ENCODE measurements at regions not wholly inside any gene's neighbourhood (a gene's known extent, or its start where the extent isn't known, plus 50 kb on each side); places are given as distances from the start of the nearest gene placed in this dataset.

GRCh38 chr3:10555263-10555662 lies 49.9 kb upstream of the ATP2B2 start:
- DNase-seq (ENCODE audit: low read depth): no peak
- Histone ChIP-seq H3K36me3 (ENCODE audit: control insufficient read depth, insufficient read depth, low read length) (no peaks in the 10 kb centered on the region), H3K4me3 (ENCODE audit: low read depth, low read length) (no peak overlapping the region), H3K27me3 (ENCODE audit: control insufficient read depth, insufficient read depth, low read length) (peaks cover 15% of the 10 kb centered on the region)
- no peak for TF ChIP-seq CTCF (IDR thresholded peaks at IDR 0.05; ENCODE audit: insufficient read depth, low read length, poor library complexity, severe bottlenecking)

- DNase-seq (ENCODE audit: low read depth): no peak
- Histone ChIP-seq H3K27me3 (ENCODE audit: control insufficient read depth, insufficient read depth, low read length) (peaks cover 12% of the 10 kb centered on the region), H3K4me3 (ENCODE audit: low read depth, low read length) (no peak overlapping the region), H3K36me3 (ENCODE audit: control insufficient read depth, insufficient read depth, low read length) (no peaks in the 10 kb centered on the region)
- no peak for TF ChIP-seq CTCF (IDR thresholded peaks at IDR 0.05; ENCODE audit: insufficient read depth, low read length, poor library complexity, severe bottlenecking)
Observed at GRCh38 chr3:10556312-10556711, 50.9 kb upstream of the ATP2B2 start.

- peaks cover 12% of the 10 kb centered on the region for H3K27me3 ChIP-seq (ENCODE audit: control insufficient read depth, insufficient read depth, low read length)
- H3K36me3 ChIP-seq (ENCODE audit: control insufficient read depth, insufficient read depth, low read length): no peaks in the 10 kb centered on the region
- TF ChIP-seq CTCF (IDR thresholded peaks at IDR 0.05; ENCODE audit: insufficient read depth, low read length, poor library complexity, severe bottlenecking): no peak
- H3K4me3 ChIP-seq (ENCODE audit: low read depth, low read length): no peak overlapping the region
- DNase-seq (ENCODE audit: low read depth): no peak
Observed at GRCh38 chr3:10557250-10557649, 51.9 kb upstream of the ATP2B2 start.

- Histone ChIP-seq H3K4me3 (ENCODE audit: low read depth, low read length) (no peak overlapping the region), H3K36me3 (ENCODE audit: control insufficient read depth, insufficient read depth, low read length) (no peaks in the 10 kb centered on the region), H3K27me3 (ENCODE audit: control insufficient read depth, insufficient read depth, low read length) (peaks cover 12% of the 10 kb centered on the region)
- no peak for DNase-seq (ENCODE audit: low read depth)
- TF ChIP-seq CTCF (IDR thresholded peaks at IDR 0.05; ENCODE audit: insufficient read depth, low read length, poor library complexity, severe bottlenecking): no peak
Observed at GRCh38 chr3:10557781-10558373, 52.5 kb upstream of the ATP2B2 start.

- Histone ChIP-seq H3K27me3 (ENCODE audit: control insufficient read depth, insufficient read depth, low read length) (peaks cover 12% of the 10 kb centered on the region), H3K4me3 (ENCODE audit: low read depth, low read length) (no peak overlapping the region), H3K36me3 (ENCODE audit: control insufficient read depth, insufficient read depth, low read length) (no peaks in the 10 kb centered on the region)
- TF ChIP-seq CTCF (IDR thresholded peaks at IDR 0.05; ENCODE audit: insufficient read depth, low read length, poor library complexity, severe bottlenecking): no peak
- no peak for DNase-seq (ENCODE audit: low read depth)
Observed at GRCh38 chr3:10558736-10559135, 53.4 kb upstream of the ATP2B2 start.
